Endothelial cell of umbilical vein (primary cell): ENCODE measurements at regions not wholly inside any gene's neighbourhood (a gene's known extent, or its start where the extent isn't known, plus 50 kb on each side); places are given as distances from the start of the nearest gene placed in this dataset.

Source experiments
- BruUV-seq: library from RNA; stranded (reverse); fragments of 400-500 nt; replicated peaks from 2 replicates; lab custom pipeline; 2021; lab: Mats Ljungman, UMichigan
- CTCF ChIA-PET: fragments of 300-600, 350-600 bp; sonication (Branson Sonifier 250); formaldehyde crosslinking; loops from one replicate; lab custom pipeline; 2021; ENCODE audit warnings: antibody characterized with exemption, inconsistent platforms; lab: Charles Lee
- POLR2A ChIA-PET: fragments of 300-600, 350-600 bp; sonication (Branson Sonifier 250); formaldehyde crosslinking; loops from one replicate; lab custom pipeline; 2021; ENCODE audit warnings: antibody characterized with exemption, inconsistent platforms; lab: Charles Lee
- DNase-seq: peaks from one replicate; pipeline ENCODE4 v3.0.0-alpha.2; 2011; ENCODE audit warnings: low read depth, low spot score
- FAIRE-seq: peaks from 2 replicates; lab custom pipeline; 2011; peaks lifted over from hg19 to GRCh38; lab: Jason Lieb, UNC
- H2AFZ ChIP-seq: 2 replicates; pipeline ENCODE4 v1.6.0; 2012; ENCODE audit warnings: low read depth, low read length, control low read depth, inconsistent platforms
- H3K27ac ChIP-seq: 2 replicates; pipeline ENCODE4 v1.5.1; 2011; ENCODE audit warnings: low read depth, mild to moderate bottlenecking, control low read depth, low read length, moderate library complexity; ENCODE audit not compliant: insufficient read depth
- H3K27me3 ChIP-seq, 2 experiments: 2 replicates each; pipeline versions ENCODE4 v1.6.0 to v1.6.1; 2011; ENCODE audit warnings: low read length in 2 of 2, mixed read lengths in 1 of 2; ENCODE audit not compliant: control insufficient read depth in 2 of 2, insufficient read depth in 2 of 2
- H3K36me3 ChIP-seq, 2 experiments: 2 replicates in 1 of 2; 3 replicates in 1 of 2; pipeline ENCODE4 v1.5.1; 2011; ENCODE audit warnings: low read length in 2 of 2, mild to moderate bottlenecking in 1 of 2, moderate library complexity in 1 of 2; ENCODE audit not compliant: control insufficient read depth in 2 of 2, insufficient read depth in 2 of 2; ENCODE audit errors: extremely low read depth in 1 of 2
- H3K4me1 ChIP-seq: 3 replicates; pipeline ENCODE4 v1.5.1; 2011; ENCODE audit warnings: mild to moderate bottlenecking, low read length; ENCODE audit not compliant: control insufficient read depth, insufficient read depth; ENCODE audit errors: extremely low read depth
- H3K4me2 ChIP-seq: 2 replicates; pipeline ENCODE4 v1.6.1; 2011; ENCODE audit warnings: low read length, control low read depth, mixed read lengths; ENCODE audit not compliant: insufficient read depth
- H3K4me3 ChIP-seq, 3 experiments: fragments of 200-600 bp in 1 of 3; sonication (generic), shearing (Covaris generic) in 1 of 3; replicated peaks in 1 of 3; 2 replicates each; pipeline ENCODE4 v1.5.1; 2011 to 2016; ENCODE audit warnings: control low read depth in 3 of 3, low read length in 3 of 3, mild to moderate bottlenecking in 2 of 3, inconsistent platforms in 1 of 3, low read depth in 1 of 3, moderate library complexity in 1 of 3; ENCODE audit not compliant: insufficient read depth in 1 of 3
- H3K79me2 ChIP-seq: 2 replicates; pipeline ENCODE4 v1.6.0; 2012; ENCODE audit warnings: low read length, inconsistent platforms; ENCODE audit not compliant: control insufficient read depth, insufficient read depth
- H3K9ac ChIP-seq: replicated peaks from 2 replicates; pipeline ENCODE3; 2011; ENCODE audit warnings: low read length, control low read depth; ENCODE audit not compliant: insufficient read depth; ENCODE audit errors: extremely low read depth
- H3K9me1 ChIP-seq: replicated peaks from 3 replicates; pipeline ENCODE4 v1.6.0; 2011; ENCODE audit warnings: mild to moderate bottlenecking, low read length; ENCODE audit not compliant: control insufficient read depth, insufficient read depth; ENCODE audit errors: extremely low read depth
- H3K9me3 ChIP-seq: replicated peaks from 2 replicates; pipeline ENCODE4 v1.5.1; 2012; ENCODE audit warnings: low read length, inconsistent platforms; ENCODE audit not compliant: control insufficient read depth, insufficient read depth
- H4K20me1 ChIP-seq: replicated peaks from 2 replicates; pipeline ENCODE3; 2011; ENCODE audit warnings: mild to moderate bottlenecking, low read length; ENCODE audit not compliant: control insufficient read depth, insufficient read depth; ENCODE audit errors: extremely low read depth
- CTCF ChIP-seq, 2 donors: IDR thresholded peaks; 1 replicate in 1 of 2; 2 replicates in 1 of 2; pipeline ENCODE4 v1.5.1; 2011; ENCODE audit warnings: low read length in 2 of 2, mild to moderate bottlenecking in 2 of 2, moderate library complexity in 2 of 2, control low read depth in 1 of 2, inconsistent platforms in 1 of 2, low read depth in 1 of 2; ENCODE audit not compliant: insufficient read depth in 1 of 2; ENCODE audit errors: extremely low read depth in 1 of 2
- EZH2 ChIP-seq: IDR thresholded peaks from 2 replicates; pipeline ENCODE4 v1.6.1; 2012; ENCODE audit warnings: borderline replicate concordance, low read depth, mild to moderate bottlenecking, moderate library complexity, low read length, inconsistent platforms; ENCODE audit not compliant: severe bottlenecking
- FOS ChIP-seq: IDR thresholded peaks from 2 replicates; pipeline ENCODE4 v1.6.1; 2011; ENCODE audit warnings: mild to moderate bottlenecking, low read length, moderate library complexity, borderline replicate concordance; ENCODE audit not compliant: insufficient read depth
- GATA2 ChIP-seq: IDR thresholded peaks from 2 replicates; pipeline ENCODE4 v1.7.0; 2011; ENCODE audit warnings: low read depth, mild to moderate bottlenecking, moderate library complexity, mixed read lengths, low read length; ENCODE audit not compliant: insufficient read length, insufficient read depth
- JUN ChIP-seq: IDR thresholded peaks from 2 replicates; pipeline ENCODE4 v1.6.1; 2011; ENCODE audit warnings: borderline replicate concordance, low read depth; ENCODE audit not compliant: insufficient read length, insufficient read depth
- MAX ChIP-seq: IDR thresholded peaks from 2 replicates; pipeline ENCODE4 v1.6.1; 2011; ENCODE audit not compliant: insufficient read depth, insufficient read length
- MYC ChIP-seq: IDR thresholded peaks from one replicate; pipeline ENCODE4 v1.6.1; 2011; ENCODE audit warnings: mild to moderate bottlenecking, low read depth, low read length
- POLR2A ChIP-seq: IDR thresholded peaks from 2 replicates; pipeline ENCODE4 v1.6.1; 2012; ENCODE audit warnings: low read depth, mild to moderate bottlenecking, control low read depth, low read length
- POLR2AphosphoS5 ChIP-seq: IDR thresholded peaks from 2 replicates; pipeline ENCODE4 v1.6.1; 2012; ENCODE audit warnings: low read depth, mild to moderate bottlenecking, control low read depth, low read length, moderate library complexity; ENCODE audit not compliant: insufficient read depth
- dilution Hi-C: fragments of 300-500 bp; cut with MboI; formaldehyde crosslinking; loops from one replicate; pipeline ENCODE4 v1.15.0; 2019; ENCODE audit warnings: low sequenced_read_pairs; ENCODE audit not compliant: extremely low pct_ligation_motif_present
- intact Hi-C: fragments of 100-400 bp; cut with micrococcal nuclease; formaldehyde crosslinking; loops from one replicate; pipeline ENCODE4 v1.10.0; 2022

- Histone ChIP-seq H3K4me2 (no peak overlapping the region), H3K9me3 (peaks cover 3% of the 10 kb centered on the region), H3K4me1 (no peaks in the 10 kb centered on the region), H4K20me1 (no peaks in the 10 kb centered on the region), H3K4me3 (no peak overlapping the region), H3K9ac (no peak overlapping the region), H3K36me3 (no peaks in the 10 kb centered on the region), H3K27me3 (no peaks in the 10 kb centered on the region), H3K27ac (no peak overlapping the region), H3K79me2 (no peaks in the 10 kb centered on the region), H2AFZ (no peak overlapping the region), H3K9me1 (no peaks in the 10 kb centered on the region)
- ChIA-PET CTCF (no interaction called here), POLR2A (no interaction called here)
- FAIRE-seq (no peak), DNase-seq (no peak)
- BruUV-seq, result no TSS peak
- TF ChIP-seq MAX, result no peak
- TF ChIP-seq EZH2, result no peak
- no peak for TF ChIP-seq POLR2AphosphoS5
- TF ChIP-seq JUN, result no peak
- TF ChIP-seq GATA2, result no peak
- TF ChIP-seq POLR2A, result no peak
- TF ChIP-seq FOS, result no peak
- TF ChIP-seq CTCF (IDR thresholded peaks at IDR 0.05; ENCODE audit: extremely low read depth in 1 of 2, insufficient read depth in 1 of 2, low read depth in 1 of 2, low read length in 2 of 2), result no peak
- TF ChIP-seq MYC, result no peak
- intact Hi-C loops, result no loop called here
- dilution Hi-C loops, result no loop called here
Measured at GRCh38 chr4:178554352-178554751, 1112.1 kb upstream of the AGA start.
